ENCODE measurements at regions not wholly inside any gene's neighbourhood (a gene's known extent, or its start where the extent isn't known, plus 50 kb on each side); places are given as distances from the start of the nearest gene placed in this dataset.

- TF ChIP-seq POLR2A (IDR thresholded peaks at IDR 0.05) (no peak), CTCF (IDR thresholded peaks at IDR 0.05) (no peak), POLR2AphosphoS5 (IDR thresholded peaks at IDR 0.05) (no peak), EP300 (IDR thresholded peaks at IDR 0.05) (no peak)
These were observed 70.0 kb upstream of the MAGI2 start for GRCh38 chr7:79523436-79523835.

All from stomach (tissue), 4 donors.